Dendritic cell treated with granulocyte-macrophage colony-stimulating factor and Interleukin-4, amounts not matched to agents 40 ng/mL and 50 ng/mL, for 4 days (primary cell): ENCODE measurements at regions not wholly inside any gene's neighbourhood (a gene's known extent, or its start where the extent isn't known, plus 50 kb on each side); places are given as distances from the start of the nearest gene placed in this dataset.

Experiments
- H3K27ac Mint-ChIP-seq: one replicate; pipeline ENCODE4 v1.8.0; 2022; ENCODE audit warnings: mild to moderate bottlenecking, mixed read lengths
- H3K27me3 Mint-ChIP-seq: one replicate; pipeline ENCODE4 v1.8.0; 2022; ENCODE audit warnings: mild to moderate bottlenecking, mixed read lengths
- H3K36me3 Mint-ChIP-seq: one replicate; pipeline ENCODE4 v1.8.0; 2022; ENCODE audit warnings: low read depth, mixed read lengths
- H3K4me1 Mint-ChIP-seq: one replicate; pipeline ENCODE4 v1.8.0; 2022; ENCODE audit warnings: low read depth, mixed read lengths
- H3K4me3 Mint-ChIP-seq: one replicate; pipeline ENCODE4 v1.8.0; 2022; ENCODE audit warnings: mild to moderate bottlenecking, moderate library complexity, mixed read lengths
- H3K9me3 Mint-ChIP-seq: one replicate; pipeline ENCODE4 v1.8.0; 2022; ENCODE audit warnings: mixed read lengths
- intact Hi-C: fragments of 100-400 bp; cut with micrococcal nuclease; formaldehyde crosslinking; loops from one replicate; pipeline ENCODE4 v1.15.0; 2022

GRCh38 chr2:121818546-121818945 lies 63.1 kb downstream of the TSN start:
- no peak overlapping the region for H3K27ac Mint-ChIP-seq
- intact Hi-C loops, result no loop called here
- no peaks in the 10 kb centered on the region for H3K36me3 Mint-ChIP-seq
- no peaks in the 10 kb centered on the region for H3K4me1 Mint-ChIP-seq
- no peak overlapping the region for H3K4me3 Mint-ChIP-seq
- H3K27me3 Mint-ChIP-seq, result no peaks in the 10 kb centered on the region
- no peaks in the 10 kb centered on the region for H3K9me3 Mint-ChIP-seq

- no peak overlapping the region for H3K27ac Mint-ChIP-seq
- intact Hi-C loops, result no loop called here
These were observed 64.4 kb downstream of the TSN start for GRCh38 chr2:121819846-121820245.

GRCh38 chr2:121821476-121822158 lies 66.2 kb downstream of the TSN start:
- H3K36me3 Mint-ChIP-seq, result no peaks in the 10 kb centered on the region
- no peaks in the 10 kb centered on the region for H3K27me3 Mint-ChIP-seq
- no peaks in the 10 kb centered on the region for H3K4me1 Mint-ChIP-seq
- intact Hi-C loops, result no loop called here
- H3K4me3 Mint-ChIP-seq, result no peak overlapping the region
- no peaks in the 10 kb centered on the region for H3K9me3 Mint-ChIP-seq
- H3K27ac Mint-ChIP-seq, result no peak overlapping the region

More at GRCh38 chr2:121819846-121820245, 64.4 kb downstream of the TSN start:
- no peaks in the 10 kb centered on the region for H3K9me3 Mint-ChIP-seq
- H3K36me3 Mint-ChIP-seq, result no peaks in the 10 kb centered on the region
- no peaks in the 10 kb centered on the region for H3K27me3 Mint-ChIP-seq
- H3K4me3 Mint-ChIP-seq, result no peak overlapping the region
- no peaks in the 10 kb centered on the region for H3K4me1 Mint-ChIP-seq

- no peaks in the 10 kb centered on the region for H3K27me3 Mint-ChIP-seq
- H3K4me1 Mint-ChIP-seq, result no peaks in the 10 kb centered on the region
- intact Hi-C loops, result no loop called here
- H3K27ac Mint-ChIP-seq, result no peak overlapping the region
- H3K36me3 Mint-ChIP-seq, result no peaks in the 10 kb centered on the region
- H3K9me3 Mint-ChIP-seq, result no peaks in the 10 kb centered on the region
- H3K4me3 Mint-ChIP-seq, result no peak overlapping the region
These were observed 68.8 kb downstream of the TSN start for GRCh38 chr2:121824264-121824663.

- H3K27me3 Mint-ChIP-seq, result no peaks in the 10 kb centered on the region
- intact Hi-C loops, result no loop called here
- no peaks in the 10 kb centered on the region for H3K36me3 Mint-ChIP-seq
- H3K27ac Mint-ChIP-seq, result no peak overlapping the region
- no peaks in the 10 kb centered on the region for H3K9me3 Mint-ChIP-seq
- H3K4me1 Mint-ChIP-seq, result no peaks in the 10 kb centered on the region
- no peak overlapping the region for H3K4me3 Mint-ChIP-seq
These were observed 69.8 kb downstream of the TSN start for GRCh38 chr2:121825003-121825950.

GRCh38 chr2:121826036-121826435 lies 70.6 kb downstream of the TSN start:
- H3K4me1 Mint-ChIP-seq, result no peaks in the 10 kb centered on the region
- H3K4me3 Mint-ChIP-seq, result no peak overlapping the region
- H3K36me3 Mint-ChIP-seq, result no peaks in the 10 kb centered on the region
- no peaks in the 10 kb centered on the region for H3K9me3 Mint-ChIP-seq
- no peaks in the 10 kb centered on the region for H3K27me3 Mint-ChIP-seq
- no peak overlapping the region for H3K27ac Mint-ChIP-seq
- intact Hi-C loops, result no loop called here

GRCh38 chr2:121828281-121828731 lies 72.9 kb downstream of the TSN start:
- H3K4me3 Mint-ChIP-seq, result no peak overlapping the region
- H3K9me3 Mint-ChIP-seq, result no peaks in the 10 kb centered on the region
- H3K4me1 Mint-ChIP-seq, result no peaks in the 10 kb centered on the region
- no peak overlapping the region for H3K27ac Mint-ChIP-seq
- H3K27me3 Mint-ChIP-seq, result no peaks in the 10 kb centered on the region
- no peaks in the 10 kb centered on the region for H3K36me3 Mint-ChIP-seq
- intact Hi-C loops, result no loop called here

- H3K4me1 Mint-ChIP-seq, result no peaks in the 10 kb centered on the region
- intact Hi-C loops, result no loop called here
- no peak overlapping the region for H3K4me3 Mint-ChIP-seq
- no peak overlapping the region for H3K27ac Mint-ChIP-seq
- H3K9me3 Mint-ChIP-seq, result no peaks in the 10 kb centered on the region
- H3K36me3 Mint-ChIP-seq, result no peaks in the 10 kb centered on the region
- H3K27me3 Mint-ChIP-seq, result no peaks in the 10 kb centered on the region
These were observed 75.4 kb downstream of the TSN start for GRCh38 chr2:121830809-121831208.

- Mint-ChIP-seq H3K9me3 (no peaks in the 10 kb centered on the region), H3K4me1 (no peaks in the 10 kb centered on the region), H3K27ac (no peak overlapping the region), H3K4me3 (no peak overlapping the region), H3K27me3 (no peaks in the 10 kb centered on the region), H3K36me3 (no peaks in the 10 kb centered on the region)
- intact Hi-C loops, result no loop called here
These were observed 76.4 kb downstream of the TSN start for GRCh38 chr2:121831841-121832240.

- no peaks in the 10 kb centered on the region for H3K27me3 Mint-ChIP-seq
- H3K4me1 Mint-ChIP-seq, result no peaks in the 10 kb centered on the region
- H3K9me3 Mint-ChIP-seq, result no peaks in the 10 kb centered on the region
- H3K27ac Mint-ChIP-seq, result no peak overlapping the region
- H3K4me3 Mint-ChIP-seq, result no peak overlapping the region
- intact Hi-C loops, result no loop called here
- H3K36me3 Mint-ChIP-seq, result no peaks in the 10 kb centered on the region
These were observed 77.2 kb downstream of the TSN start for GRCh38 chr2:121832412-121833357.

GRCh38 chr2:121833358-121833723 lies 77.9 kb downstream of the TSN start:
- H3K4me3 Mint-ChIP-seq, result no peak overlapping the region
- H3K27ac Mint-ChIP-seq, result no peak overlapping the region
- no peaks in the 10 kb centered on the region for H3K36me3 Mint-ChIP-seq
- no peaks in the 10 kb centered on the region for H3K27me3 Mint-ChIP-seq
- intact Hi-C loops, result no loop called here
- no peaks in the 10 kb centered on the region for H3K4me1 Mint-ChIP-seq
- no peaks in the 10 kb centered on the region for H3K9me3 Mint-ChIP-seq

GRCh38 chr2:121836611-121837010 lies 81.2 kb downstream of the TSN start:
- Mint-ChIP-seq H3K4me1 (no peaks in the 10 kb centered on the region), H3K4me3 (no peak overlapping the region), H3K27me3 (no peaks in the 10 kb centered on the region), H3K36me3 (no peaks in the 10 kb centered on the region), H3K27ac (no peak overlapping the region), H3K9me3 (no peaks in the 10 kb centered on the region)
- intact Hi-C loops, result no loop called here

- intact Hi-C loops, result no loop called here
- Mint-ChIP-seq H3K4me3 (no peak overlapping the region), H3K27ac (no peak overlapping the region), H3K36me3 (no peaks in the 10 kb centered on the region), H3K9me3 (no peaks in the 10 kb centered on the region), H3K27me3 (no peaks in the 10 kb centered on the region), H3K4me1 (no peaks in the 10 kb centered on the region)
These were observed 82.1 kb downstream of the TSN start for GRCh38 chr2:121837591-121837990.

- intact Hi-C loops, result no loop called here
These were observed 83.1 kb downstream of the TSN start for GRCh38 chr2:121838551-121838950.

More at GRCh38 chr2:121838551-121838950, 83.1 kb downstream of the TSN start:
- Mint-ChIP-seq H3K4me3 (no peak overlapping the region), H3K27ac (no peak overlapping the region), H3K4me1 (no peaks in the 10 kb centered on the region), H3K27me3 (no peaks in the 10 kb centered on the region), H3K36me3 (no peaks in the 10 kb centered on the region), H3K9me3 (no peaks in the 10 kb centered on the region)
